ENCODE measurements at regions not wholly inside any gene's neighbourhood (a gene's known extent, or its start where the extent isn't known, plus 50 kb on each side); places are given as distances from the start of the nearest gene placed in this dataset.
A peak's percentile ranks its signal among the peaks of the same experiment; 100 is the strongest.

- Mint-ChIP-seq H3K36me3 (ENCODE audit: low read depth) (no peaks in the 10 kb centered on the region), H3K9me3 (no peaks in the 10 kb centered on the region), H3K4me1 (ENCODE audit: low read depth) (peaks cover 44% of the 10 kb centered on the region), H3K27ac (no peak overlapping the region), H3K4me3 (no peak overlapping the region), H3K27me3 (ENCODE audit: insufficient read depth) (peaks cover 6% of the 10 kb centered on the region)
- no peak for DNase-seq
- TF ChIP-seq, protein P1, sequence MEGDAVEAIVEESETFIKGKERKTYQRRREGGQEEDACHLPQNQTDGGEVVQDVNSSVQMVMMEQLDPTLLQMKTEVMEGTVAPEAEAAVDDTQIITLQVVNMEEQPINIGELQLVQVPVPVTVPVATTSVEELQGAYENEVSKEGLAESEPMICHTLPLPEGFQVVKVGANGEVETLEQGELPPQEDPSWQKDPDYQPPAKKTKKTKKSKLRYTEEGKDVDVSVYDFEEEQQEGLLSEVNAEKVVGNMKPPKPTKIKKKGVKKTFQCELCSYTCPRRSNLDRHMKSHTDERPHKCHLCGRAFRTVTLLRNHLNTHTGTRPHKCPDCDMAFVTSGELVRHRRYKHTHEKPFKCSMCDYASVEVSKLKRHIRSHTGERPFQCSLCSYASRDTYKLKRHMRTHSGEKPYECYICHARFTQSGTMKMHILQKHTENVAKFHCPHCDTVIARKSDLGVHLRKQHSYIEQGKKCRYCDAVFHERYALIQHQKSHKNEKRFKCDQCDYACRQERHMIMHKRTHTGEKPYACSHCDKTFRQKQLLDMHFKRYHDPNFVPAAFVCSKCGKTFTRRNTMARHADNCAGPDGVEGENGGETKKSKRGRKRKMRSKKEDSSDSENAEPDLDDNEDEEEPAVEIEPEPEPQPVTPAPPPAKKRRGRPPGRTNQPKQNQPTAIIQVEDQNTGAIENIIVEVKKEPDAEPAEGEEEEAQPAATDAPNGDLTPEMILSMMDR (IDR thresholded peaks at IDR 0.05): no peak
Observed at GRCh38 chr10:58955615-58956014, 220.8 kb upstream of the PHYHIPL start.

DNA sequence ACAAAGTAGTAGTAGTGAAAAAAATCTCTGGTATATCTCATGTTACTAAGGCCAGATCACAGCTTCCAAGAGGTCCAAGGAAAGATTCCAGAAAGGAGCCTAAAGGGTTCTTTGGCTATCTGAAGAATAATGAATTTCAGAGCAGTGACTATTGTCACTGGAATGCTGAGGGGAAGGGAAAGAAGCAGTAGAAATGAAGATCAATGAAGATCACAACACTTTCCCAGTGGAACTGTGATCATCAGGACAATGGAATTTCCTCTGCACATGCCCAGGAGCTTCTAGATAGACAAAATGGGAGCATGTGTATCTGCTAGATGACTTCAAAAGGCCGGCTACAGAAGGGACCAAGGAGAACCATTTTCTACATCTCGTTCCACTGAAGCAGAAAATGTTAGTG, 219.5 kb upstream of the PHYHIPL start:
- Mint-ChIP-seq H3K27me3 (ENCODE audit: insufficient read depth) (peaks cover 9% of the 10 kb centered on the region), H3K27ac (peak overlapping the region; percentile 15; the same call in 1 of the 2 replicates), H3K4me3 (peak overlapping the region; percentile 3), H3K9me3 (no peaks in the 10 kb centered on the region), H3K4me1 (ENCODE audit: low read depth) (peaks cover 31% of the 10 kb centered on the region), H3K36me3 (ENCODE audit: low read depth) (no peaks in the 10 kb centered on the region)
- TF ChIP-seq, protein P1 (IDR thresholded peaks at IDR 0.05): no peak
- peak; percentile 51 for DNase-seq

- H3K27ac Mint-ChIP-seq: peak overlapping the region; percentile 15; the same call in 1 of the 2 replicates
- no peaks in the 10 kb centered on the region for H3K9me3 Mint-ChIP-seq
- DNase-seq: no peak
- no peak overlapping the region for H3K4me3 Mint-ChIP-seq
- H3K27me3 Mint-ChIP-seq (ENCODE audit: insufficient read depth): peaks cover 11% of the 10 kb centered on the region
- TF ChIP-seq, protein P1 (IDR thresholded peaks at IDR 0.05): no peak
- H3K4me1 Mint-ChIP-seq (ENCODE audit: low read depth): peaks cover 25% of the 10 kb centered on the region
- H3K36me3 Mint-ChIP-seq (ENCODE audit: low read depth): no peaks in the 10 kb centered on the region
Observed at GRCh38 chr10:58957517-58957916, 218.9 kb upstream of the PHYHIPL start.

DNA sequence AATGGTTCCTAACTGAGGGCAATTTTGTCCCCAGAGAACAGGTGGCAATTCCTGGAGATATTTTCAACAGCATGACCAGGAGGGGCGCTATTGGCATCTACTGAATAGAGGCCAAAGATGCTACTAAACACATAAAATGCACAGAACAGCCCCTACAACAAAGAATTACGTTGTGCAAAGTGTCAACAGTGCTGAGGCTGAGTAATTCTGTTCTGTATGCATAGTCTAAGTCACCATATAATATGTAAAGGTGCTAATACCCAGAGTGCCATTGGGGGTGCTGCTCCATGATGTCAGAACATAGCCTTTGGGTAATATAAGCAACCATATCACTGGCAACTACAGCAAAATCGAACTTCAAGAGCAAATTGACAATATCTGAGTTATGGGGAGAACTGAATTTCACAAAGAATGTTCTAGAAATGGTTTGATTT, 213.3 kb upstream of the PHYHIPL start:
- H3K27ac Mint-ChIP-seq: no peak overlapping the region
- H3K27me3 Mint-ChIP-seq (ENCODE audit: insufficient read depth): peaks cover 20% of the 10 kb centered on the region
- H3K36me3 Mint-ChIP-seq (ENCODE audit: low read depth): no peaks in the 10 kb centered on the region
- TF ChIP-seq, protein P1 (IDR thresholded peaks at IDR 0.05): peak; percentile 56
- no peaks in the 10 kb centered on the region for H3K9me3 Mint-ChIP-seq
- no peaks in the 10 kb centered on the region; the same call in 1 of the 2 replicates for H3K4me1 Mint-ChIP-seq (ENCODE audit: low read depth)
- no peak overlapping the region for H3K4me3 Mint-ChIP-seq
- DNase-seq: no peak

GRCh38 chr10:58963723-58964124, 212.7 kb upstream of the PHYHIPL start:
- Mint-ChIP-seq H3K27me3 (ENCODE audit: insufficient read depth) (peaks cover 16% of the 10 kb centered on the region), H3K9me3 (no peaks in the 10 kb centered on the region), H3K4me1 (ENCODE audit: low read depth) (no peaks in the 10 kb centered on the region; the same call in 1 of the 2 replicates), H3K36me3 (ENCODE audit: low read depth) (no peaks in the 10 kb centered on the region), H3K4me3 (no peak overlapping the region), H3K27ac (no peak overlapping the region)
- DNase-seq: no peak
- TF ChIP-seq, protein P1 (IDR thresholded peaks at IDR 0.05): no peak

- Mint-ChIP-seq H3K27ac (no peak overlapping the region), H3K9me3 (no peaks in the 10 kb centered on the region), H3K4me1 (ENCODE audit: low read depth) (peaks cover 9% of the 10 kb centered on the region), H3K4me3 (no peak overlapping the region), H3K27me3 (ENCODE audit: insufficient read depth) (peaks cover 15% of the 10 kb centered on the region), H3K36me3 (ENCODE audit: low read depth) (no peaks in the 10 kb centered on the region)
- no peak for DNase-seq
- TF ChIP-seq, protein P1 (IDR thresholded peaks at IDR 0.05): no peak
Observed at GRCh38 chr10:58965855-58966254, 210.6 kb upstream of the PHYHIPL start.

All from HFFc6 (cell line).